ENCODE measurements at regions not wholly inside any gene's neighbourhood (a gene's known extent, or its start where the extent isn't known, plus 50 kb on each side); places are given as distances from the start of the nearest gene placed in this dataset.

DNA sequence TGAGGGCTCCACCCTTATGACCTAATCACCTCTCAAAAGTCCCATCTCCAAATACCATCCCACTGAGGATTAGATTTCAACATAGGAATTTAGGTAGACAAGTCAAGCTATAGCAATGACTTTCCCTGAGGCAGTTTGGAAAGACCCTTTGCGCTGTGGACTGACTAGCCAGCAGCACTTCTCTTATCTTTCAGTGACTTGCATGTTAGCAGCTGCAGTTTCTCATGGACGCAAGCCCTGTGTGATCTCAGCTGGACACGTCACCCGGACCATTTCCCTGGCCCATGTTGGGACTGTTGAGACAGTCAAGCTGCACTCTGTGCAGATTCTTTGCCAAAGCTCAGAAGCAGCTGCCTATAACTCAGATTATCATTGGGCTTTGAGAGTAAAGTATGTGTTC lies 408.1 kb upstream of the USP24 start (continued):
- TF ChIP-seq HNRNPK (IDR thresholded peaks at IDR 0.05; ENCODE audit: low read depth, low read length, poor library complexity, severe bottlenecking) (no peak), ZNF790 (CRISPR knock-in tag; IDR thresholded peaks at IDR 0.05; ENCODE audit: borderline replicate concordance) (no peak), ZSCAN9 (CRISPR knock-in tag; IDR thresholded peaks at IDR 0.05; ENCODE audit: borderline replicate concordance) (no peak), YEATS2 (CRISPR knock-in tag; IDR thresholded peaks at IDR 0.05; ENCODE audit: borderline replicate concordance) (no peak), ZBTB38 (CRISPR knock-in tag; IDR thresholded peaks at IDR 0.05) (no peak)
- TF ChIP-seq, protein P1, sequence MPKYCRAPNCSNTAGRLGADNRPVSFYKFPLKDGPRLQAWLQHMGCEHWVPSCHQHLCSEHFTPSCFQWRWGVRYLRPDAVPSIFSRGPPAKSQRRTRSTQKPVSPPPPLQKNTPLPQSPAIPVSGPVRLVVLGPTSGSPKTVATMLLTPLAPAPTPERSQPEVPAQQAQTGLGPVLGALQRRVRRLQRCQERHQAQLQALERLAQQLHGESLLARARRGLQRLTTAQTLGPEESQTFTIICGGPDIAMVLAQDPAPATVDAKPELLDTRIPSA (CRISPR knock-in tag; IDR thresholded peaks at IDR 0.05; ENCODE audit: borderline replicate concordance), result no peak
- TF ChIP-seq, protein P2, sequence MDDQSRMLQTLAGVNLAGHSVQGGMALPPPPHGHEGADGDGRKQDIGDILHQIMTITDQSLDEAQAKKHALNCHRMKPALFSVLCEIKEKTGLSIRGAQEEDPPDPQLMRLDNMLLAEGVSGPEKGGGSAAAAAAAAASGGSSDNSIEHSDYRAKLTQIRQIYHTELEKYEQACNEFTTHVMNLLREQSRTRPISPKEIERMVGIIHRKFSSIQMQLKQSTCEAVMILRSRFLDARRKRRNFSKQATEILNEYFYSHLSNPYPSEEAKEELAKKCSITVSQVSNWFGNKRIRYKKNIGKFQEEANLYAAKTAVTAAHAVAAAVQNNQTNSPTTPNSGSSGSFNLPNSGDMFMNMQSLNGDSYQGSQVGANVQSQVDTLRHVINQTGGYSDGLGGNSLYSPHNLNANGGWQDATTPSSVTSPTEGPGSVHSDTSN (CRISPR knock-in tag; IDR thresholded peaks at IDR 0.05; ENCODE audit: borderline replicate concordance), result no peak

DNA sequence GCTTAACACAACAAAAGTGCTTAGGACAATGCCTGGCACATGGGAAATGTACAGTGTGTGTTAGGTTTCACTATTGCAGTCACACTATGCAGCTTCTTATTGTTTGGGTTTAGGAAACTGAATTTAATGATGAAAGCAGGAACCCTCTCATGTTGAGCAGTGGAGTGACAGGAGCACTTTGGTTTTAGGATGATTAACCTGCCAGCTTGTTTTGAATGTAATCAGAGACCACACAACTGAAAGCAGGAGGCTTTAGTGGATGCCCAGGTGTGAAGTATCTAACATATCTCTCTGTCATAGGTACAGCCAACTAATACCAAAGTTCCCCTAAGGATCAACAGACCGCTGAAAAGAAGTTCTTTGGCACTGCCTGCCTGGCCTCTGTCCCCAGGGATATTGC lies 406.9 kb upstream of the USP24 start:
- Histone ChIP-seq H3K4me1 (ENCODE audit: insufficient read depth, low read length) (peaks cover 23% of the 10 kb centered on the region), H3K27ac (ENCODE audit: extremely low read length, insufficient read depth, low read length) (no peak overlapping the region), H3K79me2 (ENCODE audit: insufficient read depth, low read length) (no peaks in the 10 kb centered on the region), H3K4me2 (ENCODE audit: low read depth, low read length) (no peak overlapping the region), H3K27me3 (ENCODE audit: control insufficient read depth in 1 of 2, insufficient read depth in 2 of 2, low read length in 2 of 2) (no peaks in the 10 kb centered on the region), H3K36me3 (replicated peaks in 1 of 2; ENCODE audit: control insufficient read depth in 1 of 2, insufficient read depth in 2 of 2, low read length in 2 of 2) (no peaks in the 10 kb centered on the region), H4K20me1 (ENCODE audit: insufficient read depth, low read length) (no peaks in the 10 kb centered on the region), H3K9me3 (ENCODE audit: low read length) (no peaks in the 10 kb centered on the region), H2AFZ (ENCODE audit: low read length) (no peak overlapping the region), H3K9ac (ENCODE audit: insufficient read depth, low read depth, low read length) (no peak overlapping the region), H3K4me3 (replicated peaks in 1 of 3; ENCODE audit: insufficient read depth in 1 of 3, low read depth in 2 of 3, low read length in 3 of 3) (no peak overlapping the region)
- intact Hi-C loops (cut with micrococcal nuclease; ENCODE audit: unreplicated experiment), result no loop called here
- ChIA-PET POLR2A (no interaction called here), CTCF (ENCODE audit: low intra/inter-chr PET ratio, low total read pairs) (no interaction called here)
- DNase-seq (ENCODE audit: low spot score), result no peak
- no peak for TF ChIP-seq REL (CRISPR knock-in tag; conservative IDR thresholded peaks at IDR 0.05)
- TF ChIP-seq ZKSCAN5 (CRISPR knock-in tag; IDR thresholded peaks at IDR 0.05), result no peak
- no peak for TF ChIP-seq HNF4G (IDR thresholded peaks at IDR 0.05; ENCODE audit: borderline replicate concordance, low read depth, low read length)
- TF ChIP-seq HNF4G (CRISPR knock-in tag; IDR thresholded peaks at IDR 0.05; ENCODE audit: borderline replicate concordance, low read depth), result no peak
- in situ Hi-C loops (cut with HindIII; ENCODE audit: extremely low pct_ligation_motif_present, low pct_unique_long_range_greater_than_20kb), result no loop called here
- ATAC-seq, result no peak
- 0% methylated on average over 1 of the region's 1 CpG for WGBS (ENCODE audit: low lambda C conversion rate)
- no peak for FAIRE-seq
- no TSS peak for BruUV-seq (replicated peaks)
